ENCODE measurements at regions not wholly inside any gene's neighbourhood (a gene's known extent, or its start where the extent isn't known, plus 50 kb on each side); places are given as distances from the start of the nearest gene placed in this dataset.

DNA sequence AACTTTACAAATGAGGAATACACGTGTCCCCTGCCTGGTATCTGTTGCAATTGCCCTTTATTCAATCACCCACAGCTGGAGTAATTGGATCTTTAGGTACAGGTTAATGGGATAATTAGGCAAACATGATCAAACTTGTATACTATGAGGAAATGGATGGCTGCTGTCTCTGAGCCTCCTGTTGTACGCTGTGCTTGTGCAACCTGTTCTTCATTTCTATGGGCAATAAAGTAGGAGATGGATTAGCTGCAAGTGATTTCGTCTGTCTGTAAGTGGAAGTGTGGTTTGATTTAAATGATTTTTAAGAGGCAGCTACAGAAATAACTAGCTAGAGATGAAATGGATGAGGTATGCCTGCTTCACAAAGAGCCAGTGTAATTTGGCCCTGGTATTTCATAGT is 474.1 kb downstream of the RNF144B start:
- TF ChIP-seq, protein P1, sequence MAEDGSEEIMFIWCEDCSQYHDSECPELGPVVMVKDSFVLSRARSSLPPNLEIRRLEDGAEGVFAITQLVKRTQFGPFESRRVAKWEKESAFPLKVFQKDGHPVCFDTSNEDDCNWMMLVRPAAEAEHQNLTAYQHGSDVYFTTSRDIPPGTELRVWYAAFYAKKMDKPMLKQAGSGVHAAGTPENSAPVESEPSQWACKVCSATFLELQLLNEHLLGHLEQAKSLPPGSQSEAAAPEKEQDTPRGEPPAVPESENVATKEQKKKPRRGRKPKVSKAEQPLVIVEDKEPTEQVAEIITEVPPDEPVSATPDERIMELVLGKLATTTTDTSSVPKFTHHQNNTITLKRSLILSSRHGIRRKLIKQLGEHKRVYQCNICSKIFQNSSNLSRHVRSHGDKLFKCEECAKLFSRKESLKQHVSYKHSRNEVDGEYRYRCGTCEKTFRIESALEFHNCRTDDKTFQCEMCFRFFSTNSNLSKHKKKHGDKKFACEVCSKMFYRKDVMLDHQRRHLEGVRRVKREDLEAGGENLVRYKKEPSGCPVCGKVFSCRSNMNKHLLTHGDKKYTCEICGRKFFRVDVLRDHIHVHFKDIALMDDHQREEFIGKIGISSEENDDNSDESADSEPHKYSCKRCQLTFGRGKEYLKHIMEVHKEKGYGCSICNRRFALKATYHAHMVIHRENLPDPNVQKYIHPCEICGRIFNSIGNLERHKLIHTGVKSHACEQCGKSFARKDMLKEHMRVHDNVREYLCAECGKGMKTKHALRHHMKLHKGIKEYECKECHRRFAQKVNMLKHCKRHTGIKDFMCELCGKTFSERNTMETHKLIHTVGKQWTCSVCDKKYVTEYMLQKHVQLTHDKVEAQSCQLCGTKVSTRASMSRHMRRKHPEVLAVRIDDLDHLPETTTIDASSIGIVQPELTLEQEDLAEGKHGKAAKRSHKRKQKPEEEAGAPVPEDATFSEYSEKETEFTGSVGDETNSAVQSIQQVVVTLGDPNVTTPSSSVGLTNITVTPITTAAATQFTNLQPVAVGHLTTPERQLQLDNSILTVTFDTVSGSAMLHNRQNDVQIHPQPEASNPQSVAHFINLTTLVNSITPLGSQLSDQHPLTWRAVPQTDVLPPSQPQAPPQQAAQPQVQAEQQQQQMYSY (CRISPR knock-in tag; IDR thresholded peaks at IDR 0.05), result no peak
- no peak for TF ChIP-seq WRNIP1 (IDR thresholded peaks at IDR 0.05; ENCODE audit: borderline replicate concordance, low read depth, low read length)
- TF ChIP-seq RAD21 (IDR thresholded peaks at IDR 0.05; ENCODE audit: insufficient read depth, low read depth, low read length), result no peak
- TF ChIP-seq MYC (IDR thresholded peaks at IDR 0.05; ENCODE audit: insufficient read depth, insufficient read length, insufficient replicate concordance, low read length, severe bottlenecking), result no peak
- TF ChIP-seq, protein P2, sequence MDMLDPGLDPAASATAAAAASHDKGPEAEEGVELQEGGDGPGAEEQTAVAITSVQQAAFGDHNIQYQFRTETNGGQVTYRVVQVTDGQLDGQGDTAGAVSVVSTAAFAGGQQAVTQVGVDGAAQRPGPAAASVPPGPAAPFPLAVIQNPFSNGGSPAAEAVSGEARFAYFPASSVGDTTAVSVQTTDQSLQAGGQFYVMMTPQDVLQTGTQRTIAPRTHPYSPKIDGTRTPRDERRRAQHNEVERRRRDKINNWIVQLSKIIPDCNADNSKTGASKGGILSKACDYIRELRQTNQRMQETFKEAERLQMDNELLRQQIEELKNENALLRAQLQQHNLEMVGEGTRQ (IDR thresholded peaks at IDR 0.05; ENCODE audit: borderline replicate concordance, low read depth, low read length), result no peak
- TF ChIP-seq, protein P3, sequence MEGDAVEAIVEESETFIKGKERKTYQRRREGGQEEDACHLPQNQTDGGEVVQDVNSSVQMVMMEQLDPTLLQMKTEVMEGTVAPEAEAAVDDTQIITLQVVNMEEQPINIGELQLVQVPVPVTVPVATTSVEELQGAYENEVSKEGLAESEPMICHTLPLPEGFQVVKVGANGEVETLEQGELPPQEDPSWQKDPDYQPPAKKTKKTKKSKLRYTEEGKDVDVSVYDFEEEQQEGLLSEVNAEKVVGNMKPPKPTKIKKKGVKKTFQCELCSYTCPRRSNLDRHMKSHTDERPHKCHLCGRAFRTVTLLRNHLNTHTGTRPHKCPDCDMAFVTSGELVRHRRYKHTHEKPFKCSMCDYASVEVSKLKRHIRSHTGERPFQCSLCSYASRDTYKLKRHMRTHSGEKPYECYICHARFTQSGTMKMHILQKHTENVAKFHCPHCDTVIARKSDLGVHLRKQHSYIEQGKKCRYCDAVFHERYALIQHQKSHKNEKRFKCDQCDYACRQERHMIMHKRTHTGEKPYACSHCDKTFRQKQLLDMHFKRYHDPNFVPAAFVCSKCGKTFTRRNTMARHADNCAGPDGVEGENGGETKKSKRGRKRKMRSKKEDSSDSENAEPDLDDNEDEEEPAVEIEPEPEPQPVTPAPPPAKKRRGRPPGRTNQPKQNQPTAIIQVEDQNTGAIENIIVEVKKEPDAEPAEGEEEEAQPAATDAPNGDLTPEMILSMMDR (IDR thresholded peaks at IDR 0.05 in 2 of 3, conservative IDR thresholded peaks at IDR 0.05 in 1 of 3; ENCODE audit: control insufficient read depth in 2 of 3, extremely low read depth in 1 of 3, insufficient read depth in 1 of 3, low read depth in 3 of 3, low read length in 3 of 3), result no peak
- TF ChIP-seq ZNF274 (IDR thresholded peaks at IDR 0.05; ENCODE audit: insufficient read depth, insufficient read length), result no peak
- no peak for TF ChIP-seq FOXM1 (IDR thresholded peaks at IDR 0.05; ENCODE audit: low read depth, low read length)
- no peak for TF ChIP-seq CHD4 (IDR thresholded peaks at IDR 0.05)
- TF ChIP-seq, protein P4, sequence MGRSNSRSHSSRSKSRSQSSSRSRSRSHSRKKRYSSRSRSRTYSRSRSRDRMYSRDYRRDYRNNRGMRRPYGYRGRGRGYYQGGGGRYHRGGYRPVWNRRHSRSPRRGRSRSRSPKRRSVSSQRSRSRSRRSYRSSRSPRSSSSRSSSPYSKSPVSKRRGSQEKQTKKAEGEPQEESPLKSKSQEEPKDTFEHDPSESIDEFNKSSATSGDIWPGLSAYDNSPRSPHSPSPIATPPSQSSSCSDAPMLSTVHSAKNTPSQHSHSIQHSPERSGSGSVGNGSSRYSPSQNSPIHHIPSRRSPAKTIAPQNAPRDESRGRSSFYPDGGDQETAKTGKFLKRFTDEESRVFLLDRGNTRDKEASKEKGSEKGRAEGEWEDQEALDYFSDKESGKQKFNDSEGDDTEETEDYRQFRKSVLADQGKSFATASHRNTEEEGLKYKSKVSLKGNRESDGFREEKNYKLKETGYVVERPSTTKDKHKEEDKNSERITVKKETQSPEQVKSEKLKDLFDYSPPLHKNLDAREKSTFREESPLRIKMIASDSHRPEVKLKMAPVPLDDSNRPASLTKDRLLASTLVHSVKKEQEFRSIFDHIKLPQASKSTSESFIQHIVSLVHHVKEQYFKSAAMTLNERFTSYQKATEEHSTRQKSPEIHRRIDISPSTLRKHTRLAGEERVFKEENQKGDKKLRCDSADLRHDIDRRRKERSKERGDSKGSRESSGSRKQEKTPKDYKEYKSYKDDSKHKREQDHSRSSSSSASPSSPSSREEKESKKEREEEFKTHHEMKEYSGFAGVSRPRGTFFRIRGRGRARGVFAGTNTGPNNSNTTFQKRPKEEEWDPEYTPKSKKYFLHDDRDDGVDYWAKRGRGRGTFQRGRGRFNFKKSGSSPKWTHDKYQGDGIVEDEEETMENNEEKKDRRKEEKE (IDR thresholded peaks at IDR 0.05), result no peak
- TF ChIP-seq SIN3A (IDR thresholded peaks at IDR 0.05; ENCODE audit: low read depth, low read length), result no peak

All from GM12878 (cell line).